H1 (cell line): ENCODE measurements at regions not wholly inside any gene's neighbourhood (a gene's known extent, or its start where the extent isn't known, plus 50 kb on each side); places are given as distances from the start of the nearest gene placed in this dataset.

Experiments
- BRCA1 ChIP-seq: IDR thresholded peaks from 2 replicates; pipeline ENCODE4 v1.6.1; 2012; ENCODE audit warnings: low read depth, low read length, improper control_type of control experiment
- GTF2F1 ChIP-seq: IDR thresholded peaks from 2 replicates; pipeline ENCODE4 v1.6.1; 2012; ENCODE audit warnings: low read depth, low read length, improper control_type of control experiment, borderline replicate concordance
- JUND ChIP-seq: IDR thresholded peaks from 2 replicates; pipeline ENCODE4 v1.6.1; 2011; ENCODE audit warnings: mild to moderate bottlenecking, improper control_type of control experiment, low read length
- PHF8 ChIP-seq: fragments of 200-600 bp; sonication (generic); conservative IDR thresholded peaks from 2 replicates; pipeline ENCODE4 v1.7.1; 2012; ENCODE audit warnings: low read depth, mild to moderate bottlenecking, inconsistent platforms, low read length, moderate library complexity
- TCF12 ChIP-seq: IDR thresholded peaks from 2 replicates; pipeline ENCODE4 v1.6.1; 2011; ENCODE audit warnings: low read depth, mild to moderate bottlenecking, low read length

DNA sequence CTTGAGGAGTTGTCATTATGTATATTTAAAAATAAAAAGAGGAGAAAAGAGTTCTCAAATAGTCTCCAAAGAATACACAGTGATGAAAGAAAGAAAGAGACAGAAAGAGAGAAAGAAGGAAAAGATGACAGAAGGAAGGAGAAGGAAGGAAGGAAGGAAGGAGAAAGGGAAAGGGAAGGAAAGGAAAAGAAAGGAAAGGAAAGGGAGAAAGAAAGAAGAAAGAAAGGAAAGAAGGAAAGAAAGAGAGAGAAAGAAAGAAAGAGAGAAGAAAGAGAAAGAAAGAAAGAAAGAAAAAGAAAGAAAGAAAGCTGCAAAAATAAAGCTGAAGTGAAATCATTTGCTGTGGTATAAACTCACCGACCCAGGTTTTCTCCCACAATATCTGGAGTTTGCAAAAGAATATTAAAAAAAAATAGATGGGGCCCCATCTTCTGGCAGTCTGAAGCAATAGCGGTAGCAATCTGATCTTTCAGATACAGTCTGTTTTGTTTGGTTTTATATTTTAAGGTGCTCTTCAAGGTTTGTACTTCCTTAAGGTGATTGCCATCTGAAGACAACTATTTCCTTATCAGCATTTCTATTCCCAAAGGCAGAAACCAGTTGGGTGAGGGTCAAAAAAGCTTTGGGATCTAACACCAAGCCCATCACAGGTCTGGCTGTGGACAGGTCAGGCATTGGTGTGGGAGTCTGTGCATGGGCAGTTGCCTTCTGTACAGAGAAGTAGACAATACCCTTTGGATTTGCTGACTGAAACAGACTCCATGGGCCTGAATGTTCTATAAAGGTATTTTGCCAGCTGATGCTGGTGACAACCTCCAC is 160.4 kb downstream of the CPEB2 start (continued):
- TF ChIP-seq GTF2F1 (no peak), JUND (no peak), BRCA1 (no peak), TCF12 (no peak), PHF8 (no peak)
